ENCODE measurements at regions not wholly inside any gene's neighbourhood (a gene's known extent, or its start where the extent isn't known, plus 50 kb on each side); places are given as distances from the start of the nearest gene placed in this dataset.
"Not testable (repeated sequence)": the region's sequence is repeated elsewhere in the genome, so short reads cannot be mapped to it uniquely, and the experiment has no call there.

- in situ Hi-C loops (cut with MboI; ENCODE audit: low sequenced_read_pairs): no loop called here
Measured at GRCh38 chr2:128591861-128592822, 273.5 kb upstream of the HS6ST1 start.

GRCh38 chr2:128593518-128593878 lies 274.8 kb upstream of the HS6ST1 start:
- in situ Hi-C loops (cut with MboI; ENCODE audit: low sequenced_read_pairs): no loop called here

- in situ Hi-C loops (cut with MboI; ENCODE audit: low sequenced_read_pairs): no loop called here
Measured at GRCh38 chr2:128593879-128594650, 275.4 kb upstream of the HS6ST1 start.

GRCh38 chr2:128594651-128594910 lies 275.9 kb upstream of the HS6ST1 start:
- in situ Hi-C loops (cut with MboI; ENCODE audit: low sequenced_read_pairs): no loop called here

- in situ Hi-C loops (cut with MboI; ENCODE audit: low sequenced_read_pairs): no loop called here
Measured at GRCh38 chr2:128594953-128595677, 276.4 kb upstream of the HS6ST1 start.

- in situ Hi-C loops (cut with MboI; ENCODE audit: low sequenced_read_pairs): no loop called here
Measured at GRCh38 chr2:128595763-128596395, 277.2 kb upstream of the HS6ST1 start.

- in situ Hi-C loops (cut with MboI; ENCODE audit: low sequenced_read_pairs): no loop called here
Measured at GRCh38 chr2:128596396-128597120, 277.9 kb upstream of the HS6ST1 start.

GRCh38 chr2:128597121-128597762 lies 278.6 kb upstream of the HS6ST1 start:
- in situ Hi-C loops (cut with MboI; ENCODE audit: low sequenced_read_pairs): no loop called here

- in situ Hi-C loops (cut with MboI; ENCODE audit: low sequenced_read_pairs): not testable (repeated sequence)
Measured at GRCh38 chr2:128598260-128598659, 279.6 kb upstream of the HS6ST1 start.

GRCh38 chr2:128598862-128599441 lies 280.3 kb upstream of the HS6ST1 start:
- in situ Hi-C loops (cut with MboI; ENCODE audit: low sequenced_read_pairs): no loop called here

- in situ Hi-C loops (cut with MboI; ENCODE audit: low sequenced_read_pairs): no loop called here
Measured at GRCh38 chr2:128599700-128600099, 281.0 kb upstream of the HS6ST1 start.

- in situ Hi-C loops (cut with MboI; ENCODE audit: low sequenced_read_pairs): no loop called here
Measured at GRCh38 chr2:128600581-128601297, 282.1 kb upstream of the HS6ST1 start.

- in situ Hi-C loops (cut with MboI; ENCODE audit: low sequenced_read_pairs): no loop called here
Measured at GRCh38 chr2:128601298-128602037, 282.8 kb upstream of the HS6ST1 start.

- in situ Hi-C loops (cut with MboI; ENCODE audit: low sequenced_read_pairs): no loop called here
Measured at GRCh38 chr2:128602038-128602698, 283.5 kb upstream of the HS6ST1 start.

GRCh38 chr2:128602699-128603101 lies 284.0 kb upstream of the HS6ST1 start:
- in situ Hi-C loops (cut with MboI; ENCODE audit: low sequenced_read_pairs): no loop called here

- in situ Hi-C loops (cut with MboI; ENCODE audit: low sequenced_read_pairs): no loop called here
Measured at GRCh38 chr2:128603411-128603924, 284.8 kb upstream of the HS6ST1 start.

GRCh38 chr2:128604045-128604444 lies 285.4 kb upstream of the HS6ST1 start:
- in situ Hi-C loops (cut with MboI; ENCODE audit: low sequenced_read_pairs): no loop called here

All from HL-60/S4 (cell line).